Muscle of leg (tissue), 3 donors: ENCODE measurements at regions not wholly inside any gene's neighbourhood (a gene's known extent, or its start where the extent isn't known, plus 50 kb on each side); places are given as distances from the start of the nearest gene placed in this dataset.
"Not testable (repeated sequence)": the region's sequence is repeated elsewhere in the genome, so short reads cannot be mapped to it uniquely, and the experiment has no call there.

Experiments
- DNase-seq: peaks from one replicate; pipeline ENCODE4 v3.0.0; 2013
- H3K27ac ChIP-seq: one replicate; pipeline ENCODE4 v1.5.1; 2013; ENCODE audit warnings: mild to moderate bottlenecking, low read length, control low read depth
- H3K27me3 ChIP-seq: one replicate; pipeline ENCODE4 v1.6.1; 2013; ENCODE audit warnings: low read length; ENCODE audit not compliant: control insufficient read depth, insufficient read depth
- H3K36me3 ChIP-seq: one replicate; pipeline ENCODE4 v1.6.1; 2013; ENCODE audit warnings: low read length; ENCODE audit not compliant: control insufficient read depth, insufficient read depth
- H3K4me1 ChIP-seq: one replicate; pipeline ENCODE4 v1.6.1; 2013; ENCODE audit warnings: low read length; ENCODE audit not compliant: control insufficient read depth, insufficient read depth
- H3K4me3 ChIP-seq: one replicate; pipeline ENCODE4 v1.5.1; 2013; ENCODE audit warnings: low read length, control low read depth
- H3K9me3 ChIP-seq: replicated peaks from 2 replicates; pipeline ENCODE4 v1.6.1; 2013; ENCODE audit warnings: low read depth, low read length; ENCODE audit not compliant: control insufficient read depth
- WGBS: methylation state at CpG from one replicate; pipeline ENCODE4 v1.1.5; 2013; ENCODE audit warnings: missing lambda C conversion rate; ENCODE audit not compliant: insufficient coverage; 5-methylcytosine and 5-hydroxymethylcytosine counted together

- no peaks in the 10 kb centered on the region for H3K27me3 ChIP-seq
Measured at GRCh38 chr1:177425199-177425598, 254.4 kb downstream of the BRINP2 start.

GRCh38 chr1:177424744-177425143 lies 254.0 kb downstream of the BRINP2 start:
- Histone ChIP-seq H3K4me3 (no peak overlapping the region), H3K27ac (no peak overlapping the region), H3K9me3 (no peaks in the 10 kb centered on the region), H3K27me3 (no peaks in the 10 kb centered on the region), H3K4me1 (no peaks in the 10 kb centered on the region), H3K36me3 (no peaks in the 10 kb centered on the region)
- DNase-seq: peak; percentile 7

More at GRCh38 chr1:177425199-177425598, 254.4 kb downstream of the BRINP2 start:
- Histone ChIP-seq H3K4me3 (no peak overlapping the region), H3K9me3 (no peaks in the 10 kb centered on the region), H3K36me3 (no peaks in the 10 kb centered on the region), H3K4me1 (no peaks in the 10 kb centered on the region), H3K27ac (no peak overlapping the region)
- WGBS: no CpG with 5 or more reads among the region's 8 CpGs
- no peak for DNase-seq

GRCh38 chr1:177423090-177423489 lies 252.3 kb downstream of the BRINP2 start:
- H3K27ac ChIP-seq: no peak overlapping the region
- no peak overlapping the region for H3K4me3 ChIP-seq
- DNase-seq: peak; percentile 84
- H3K36me3 ChIP-seq: no peaks in the 10 kb centered on the region
- H3K27me3 ChIP-seq: no peaks in the 10 kb centered on the region
- H3K9me3 ChIP-seq: no peaks in the 10 kb centered on the region
- WGBS: no CpG with 5 or more reads among the region's 2 CpGs
- no peaks in the 10 kb centered on the region for H3K4me1 ChIP-seq

GRCh38 chr1:177413982-177414596 lies 243.3 kb downstream of the BRINP2 start:
- Histone ChIP-seq H3K4me3 (no peak overlapping the region), H3K4me1 (no peaks in the 10 kb centered on the region), H3K36me3 (no peaks in the 10 kb centered on the region), H3K27me3 (no peaks in the 10 kb centered on the region), H3K9me3 (no peaks in the 10 kb centered on the region), H3K27ac (no peak overlapping the region)
- no CpG with 5 or more reads among the region's 3 CpGs for WGBS
- DNase-seq: no peak

GRCh38 chr1:177411381-177411780 lies 240.6 kb downstream of the BRINP2 start:
- Histone ChIP-seq H3K9me3 (no peaks in the 10 kb centered on the region), H3K27me3 (no peaks in the 10 kb centered on the region), H3K4me1 (no peaks in the 10 kb centered on the region), H3K27ac (no peak overlapping the region), H3K36me3 (no peaks in the 10 kb centered on the region), H3K4me3 (no peak overlapping the region)
- no peak for DNase-seq
- 43% methylated on average over 3 of the region's 3 CpGs for WGBS

GRCh38 chr1:177410179-177410766 lies 239.5 kb downstream of the BRINP2 start:
- H3K27ac ChIP-seq: no peak overlapping the region
- H3K4me3 ChIP-seq: no peak overlapping the region
- no peak for DNase-seq
- H3K27me3 ChIP-seq: no peaks in the 10 kb centered on the region
- no peaks in the 10 kb centered on the region for H3K4me1 ChIP-seq
- WGBS: 60% methylated on average over 1 of the region's 5 CpGs
- no peaks in the 10 kb centered on the region for H3K36me3 ChIP-seq
- H3K9me3 ChIP-seq: no peaks in the 10 kb centered on the region

GRCh38 chr1:177406323-177406722 lies 235.6 kb downstream of the BRINP2 start:
- not testable (repeated sequence) for H3K36me3 ChIP-seq, H3K4me3 ChIP-seq, H3K4me1 ChIP-seq, H3K9me3 ChIP-seq, H3K27me3 ChIP-seq, H3K27ac ChIP-seq, DNase-seq
- whole genome bisulfite sequencing: 84% methylated on average over 5 of the region's 14 CpGs

- H3K4me1 ChIP-seq: no peaks in the 10 kb centered on the region
- no peak overlapping the region for H3K27ac ChIP-seq
- no peak for DNase-seq
- WGBS: no CpG with 5 or more reads among the region's 3 CpGs
- H3K36me3 ChIP-seq: no peaks in the 10 kb centered on the region
- H3K27me3 ChIP-seq: no peaks in the 10 kb centered on the region
- H3K4me3 ChIP-seq: no peak overlapping the region
- no peaks in the 10 kb centered on the region for H3K9me3 ChIP-seq
Measured at GRCh38 chr1:177392336-177392735, 221.6 kb downstream of the BRINP2 start.

GRCh38 chr1:177385760-177386698 lies 215.3 kb downstream of the BRINP2 start:
- H3K4me1 ChIP-seq: no peaks in the 10 kb centered on the region
- no peak for DNase-seq
- 61% methylated on average over 3 of the region's 5 CpGs for WGBS

GRCh38 chr1:177384461-177384860 lies 213.7 kb downstream of the BRINP2 start:
- WGBS: 50% methylated on average over 2 of the region's 3 CpGs
- H3K9me3 ChIP-seq: no peaks in the 10 kb centered on the region

More at GRCh38 chr1:177385760-177386698, 215.3 kb downstream of the BRINP2 start:
- H3K27ac ChIP-seq: no peak overlapping the region
- no peaks in the 10 kb centered on the region for H3K27me3 ChIP-seq
- H3K9me3 ChIP-seq: no peaks in the 10 kb centered on the region
- H3K36me3 ChIP-seq: no peaks in the 10 kb centered on the region
- no peak overlapping the region for H3K4me3 ChIP-seq

More at GRCh38 chr1:177384461-177384860, 213.7 kb downstream of the BRINP2 start:
- H3K36me3 ChIP-seq: no peaks in the 10 kb centered on the region
- no peaks in the 10 kb centered on the region for H3K4me1 ChIP-seq
- no peak overlapping the region for H3K4me3 ChIP-seq
- H3K27ac ChIP-seq: no peak overlapping the region
- DNase-seq: no peak
- H3K27me3 ChIP-seq: no peaks in the 10 kb centered on the region
